ENCODE measurements at regions not wholly inside any gene's neighbourhood (a gene's known extent, or its start where the extent isn't known, plus 50 kb on each side); places are given as distances from the start of the nearest gene placed in this dataset.

GRCh38 chr12:63066136-63066535 is 84.9 kb downstream of the AVPR1A start:
- Mint-ChIP-seq H3K27me3 (no peaks in the 10 kb centered on the region), H3K4me1 (no peaks in the 10 kb centered on the region), H3K36me3 (ENCODE audit: low read depth) (no peaks in the 10 kb centered on the region), H3K9me3 (no peaks in the 10 kb centered on the region), H3K4me3 (no peak overlapping the region), H3K27ac (no peak overlapping the region)
- no peak for DNase-seq
- POLR2A ChIA-PET: no interaction called here
- CTCF ChIA-PET: no interaction called here

- POLR2A ChIA-PET: no interaction called here
- CTCF ChIA-PET: interaction anchor here (0.7 kb wide), 1 partner anchor 598 kb away, joined by 3 read pairs; no protein-coding TSS in a partner anchor
- no peak for DNase-seq
- no peaks in the 10 kb centered on the region for H3K9me3 Mint-ChIP-seq
- H3K36me3 Mint-ChIP-seq (ENCODE audit: low read depth): no peaks in the 10 kb centered on the region
- H3K4me3 Mint-ChIP-seq: no peak overlapping the region
- H3K27ac Mint-ChIP-seq: no peak overlapping the region
- no peaks in the 10 kb centered on the region for H3K4me1 Mint-ChIP-seq
- no peaks in the 10 kb centered on the region for H3K27me3 Mint-ChIP-seq
These were observed 86.9 kb downstream of the AVPR1A start for GRCh38 chr12:63064080-63064479.

- no peak overlapping the region for H3K27ac Mint-ChIP-seq
These were observed 94.4 kb downstream of the AVPR1A start for GRCh38 chr12:63056649-63057048.

GRCh38 chr12:63052696-63053095 is 98.3 kb downstream of the AVPR1A start:
- ChIA-PET POLR2A (no interaction called here), CTCF (no interaction called here)
- Mint-ChIP-seq H3K4me3 (no peak overlapping the region), H3K27me3 (no peaks in the 10 kb centered on the region), H3K9me3 (no peaks in the 10 kb centered on the region), H3K36me3 (ENCODE audit: low read depth) (no peaks in the 10 kb centered on the region), H3K27ac (no peak overlapping the region), H3K4me1 (no peaks in the 10 kb centered on the region)
- no peak for DNase-seq

More at GRCh38 chr12:63056649-63057048, 94.4 kb downstream of the AVPR1A start:
- no peaks in the 10 kb centered on the region for H3K9me3 Mint-ChIP-seq
- no peak for DNase-seq
- H3K4me1 Mint-ChIP-seq: no peaks in the 10 kb centered on the region
- ChIA-PET CTCF (no interaction called here), POLR2A (no interaction called here)
- H3K4me3 Mint-ChIP-seq: no peak overlapping the region
- H3K36me3 Mint-ChIP-seq (ENCODE audit: low read depth): no peaks in the 10 kb centered on the region
- H3K27me3 Mint-ChIP-seq: peaks cover 2% of the 10 kb centered on the region

DNA sequence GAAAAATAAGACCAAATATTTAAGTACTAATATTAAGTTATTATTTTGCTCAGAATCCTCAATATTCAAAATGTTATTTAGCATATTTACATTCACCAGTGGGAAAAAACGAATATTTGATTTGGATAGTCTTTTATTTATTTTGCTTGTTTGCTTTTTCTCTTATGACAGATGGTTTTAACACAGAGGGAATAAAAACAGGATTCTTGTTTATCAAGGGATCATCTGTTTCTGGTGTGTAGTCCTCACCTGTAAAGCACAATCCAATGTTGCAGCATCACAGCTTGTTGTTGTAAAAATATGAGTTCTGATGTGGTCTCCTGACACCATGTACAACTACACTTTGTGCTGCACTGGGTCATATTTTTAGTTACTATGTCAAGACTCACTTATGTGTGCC is 103.9 kb downstream of the AVPR1A start:
- Mint-ChIP-seq H3K27me3 (no peaks in the 10 kb centered on the region), H3K27ac (no peak overlapping the region), H3K4me1 (no peaks in the 10 kb centered on the region), H3K4me3 (no peak overlapping the region), H3K9me3 (no peaks in the 10 kb centered on the region), H3K36me3 (ENCODE audit: low read depth) (no peaks in the 10 kb centered on the region)
- ChIA-PET CTCF (no interaction called here), POLR2A (no interaction called here)
- DNase-seq: no peak

DNA sequence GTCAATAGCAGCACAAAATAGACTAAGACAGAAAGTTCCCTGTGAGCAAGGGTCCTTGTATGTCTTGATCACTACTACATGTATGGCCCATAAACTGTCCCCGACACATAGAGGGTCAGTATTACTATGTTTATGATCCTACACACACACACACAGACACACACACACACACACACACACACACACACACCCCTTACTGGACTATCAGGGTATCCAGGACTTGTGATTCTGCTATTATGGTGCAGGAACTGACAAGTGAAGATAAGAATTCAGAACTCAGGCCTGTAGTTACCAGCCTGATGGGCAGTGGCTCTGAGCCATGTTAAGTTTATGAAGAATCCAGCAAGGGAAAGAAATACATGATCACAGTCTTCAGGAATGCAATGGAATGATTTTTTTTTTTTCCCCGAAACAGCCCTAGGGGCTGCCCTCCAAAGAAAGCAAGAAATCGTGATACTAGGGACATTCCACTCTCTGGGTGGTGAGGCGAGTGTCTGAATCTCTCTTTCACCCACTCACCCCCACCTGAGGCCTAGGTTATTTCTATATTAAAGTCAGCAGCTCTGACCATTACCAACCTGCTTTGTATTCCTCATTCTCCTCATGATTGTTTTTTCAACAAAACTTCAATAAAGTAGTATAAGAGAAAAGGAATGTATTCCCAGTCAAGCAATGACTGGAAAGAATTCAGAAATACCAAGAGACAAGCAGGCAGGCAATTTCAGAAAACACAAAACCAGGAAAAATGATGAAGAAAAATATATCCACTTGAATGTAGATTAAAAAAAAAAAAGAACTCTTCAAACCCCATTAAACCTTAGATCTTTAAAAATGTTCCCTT is 105.8 kb downstream of the AVPR1A start:
- ChIA-PET CTCF (no interaction called here), POLR2A (no interaction called here)
- no peaks in the 10 kb centered on the region for H3K27me3 Mint-ChIP-seq
- no peaks in the 10 kb centered on the region for H3K4me1 Mint-ChIP-seq
- H3K27ac Mint-ChIP-seq: no peak overlapping the region
- H3K4me3 Mint-ChIP-seq: no peak overlapping the region
- no peaks in the 10 kb centered on the region for H3K9me3 Mint-ChIP-seq
- DNase-seq: no peak
- H3K36me3 Mint-ChIP-seq (ENCODE audit: low read depth): no peaks in the 10 kb centered on the region

DNA sequence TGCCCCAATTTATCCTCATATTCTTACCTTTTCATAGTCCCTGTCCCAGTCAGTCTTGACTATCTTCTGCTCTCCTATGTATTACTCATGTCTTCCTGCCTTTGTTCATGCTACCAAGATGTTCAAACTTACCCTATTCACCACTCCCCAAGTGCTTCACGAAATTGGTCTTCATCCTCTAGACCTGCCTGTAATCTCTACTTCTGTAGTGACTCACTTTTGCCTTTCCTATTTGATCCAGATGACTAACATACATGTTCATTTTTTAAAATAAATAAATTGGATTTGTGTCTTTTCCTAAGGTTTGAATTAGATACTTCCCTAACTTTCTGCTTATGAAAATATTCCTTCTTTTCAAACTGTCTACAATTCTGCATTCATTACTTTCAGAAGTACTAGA is 107.7 kb upstream of the PPM1H start:
- no peak overlapping the region for H3K27ac Mint-ChIP-seq
- ChIA-PET POLR2A (no interaction called here), CTCF (no interaction called here)
- no peaks in the 10 kb centered on the region for H3K27me3 Mint-ChIP-seq
- H3K36me3 Mint-ChIP-seq (ENCODE audit: low read depth): no peaks in the 10 kb centered on the region
- no peaks in the 10 kb centered on the region for H3K4me1 Mint-ChIP-seq
- no peak for DNase-seq
- H3K9me3 Mint-ChIP-seq: no peaks in the 10 kb centered on the region
- no peak overlapping the region for H3K4me3 Mint-ChIP-seq

GRCh38 chr12:63041601-63042000 is 106.7 kb upstream of the PPM1H start:
- H3K4me1 Mint-ChIP-seq: no peaks in the 10 kb centered on the region
- H3K36me3 Mint-ChIP-seq (ENCODE audit: low read depth): no peaks in the 10 kb centered on the region
- ChIA-PET CTCF (no interaction called here), POLR2A (no interaction called here)
- no peak overlapping the region for H3K4me3 Mint-ChIP-seq
- no peaks in the 10 kb centered on the region for H3K9me3 Mint-ChIP-seq
- no peak overlapping the region for H3K27ac Mint-ChIP-seq
- no peaks in the 10 kb centered on the region for H3K27me3 Mint-ChIP-seq
- DNase-seq: no peak

DNA sequence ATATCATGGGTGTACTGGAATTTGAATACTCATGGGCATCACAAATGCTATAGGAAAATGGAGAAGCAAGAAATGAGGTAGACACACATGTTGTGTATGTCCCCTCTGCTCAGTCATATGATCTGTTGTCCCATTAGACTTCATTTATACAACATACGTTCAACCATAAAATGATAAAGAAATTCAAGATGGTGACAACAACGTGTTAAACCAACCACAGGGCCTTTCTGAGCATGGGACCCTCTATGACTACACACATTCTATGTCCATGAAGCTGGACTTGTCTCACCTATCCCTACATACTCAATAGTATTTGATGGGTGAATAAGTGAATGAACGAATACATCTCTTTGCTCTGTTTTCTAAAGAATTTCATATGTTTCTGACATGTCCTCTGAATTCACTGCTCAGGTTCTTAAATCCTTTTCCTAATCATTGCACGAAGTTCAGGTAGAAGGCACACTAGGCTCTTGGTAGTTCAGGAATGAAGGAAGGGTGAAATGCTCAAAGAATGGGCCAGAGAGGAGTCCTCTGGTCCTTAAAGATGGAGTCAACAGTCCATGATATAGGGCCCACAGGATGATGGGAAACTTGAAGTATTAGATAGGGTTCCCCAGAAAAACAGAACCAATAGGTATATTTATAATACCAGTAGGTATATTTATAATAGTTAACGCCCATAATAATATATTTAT is 105.7 kb upstream of the PPM1H start:
- H3K27me3 Mint-ChIP-seq: no peaks in the 10 kb centered on the region
- ChIA-PET CTCF (no interaction called here), POLR2A (no interaction called here)
- no peaks in the 10 kb centered on the region for H3K36me3 Mint-ChIP-seq (ENCODE audit: low read depth)
- DNase-seq: no peak
- no peak overlapping the region for H3K27ac Mint-ChIP-seq
- no peaks in the 10 kb centered on the region for H3K9me3 Mint-ChIP-seq
- H3K4me3 Mint-ChIP-seq: no peak overlapping the region
- no peaks in the 10 kb centered on the region for H3K4me1 Mint-ChIP-seq

- Mint-ChIP-seq H3K27ac (no peak overlapping the region), H3K4me3 (no peak overlapping the region), H3K36me3 (ENCODE audit: low read depth) (no peaks in the 10 kb centered on the region), H3K27me3 (no peaks in the 10 kb centered on the region), H3K9me3 (no peaks in the 10 kb centered on the region), H3K4me1 (no peaks in the 10 kb centered on the region)
- no peak for DNase-seq
- ChIA-PET POLR2A (no interaction called here), CTCF (no interaction called here)
These were observed 103.8 kb upstream of the PPM1H start for GRCh38 chr12:63038713-63039100.

- no peak overlapping the region for H3K4me3 Mint-ChIP-seq
- H3K4me1 Mint-ChIP-seq: no peaks in the 10 kb centered on the region
- no peak for DNase-seq
- H3K36me3 Mint-ChIP-seq (ENCODE audit: low read depth): no peaks in the 10 kb centered on the region
- POLR2A ChIA-PET: no interaction called here
- H3K27ac Mint-ChIP-seq: no peak overlapping the region
- no peaks in the 10 kb centered on the region for H3K9me3 Mint-ChIP-seq
- H3K27me3 Mint-ChIP-seq: no peaks in the 10 kb centered on the region
- CTCF ChIA-PET: no interaction called here
These were observed 103.1 kb upstream of the PPM1H start for GRCh38 chr12:63037746-63038712.

- no peak overlapping the region for H3K4me3 Mint-ChIP-seq
- H3K27me3 Mint-ChIP-seq: no peaks in the 10 kb centered on the region
- POLR2A ChIA-PET: no interaction called here
- no peak overlapping the region for H3K27ac Mint-ChIP-seq
- no peak for DNase-seq
- H3K9me3 Mint-ChIP-seq: no peaks in the 10 kb centered on the region
- no peaks in the 10 kb centered on the region for H3K4me1 Mint-ChIP-seq
- no peaks in the 10 kb centered on the region for H3K36me3 Mint-ChIP-seq (ENCODE audit: low read depth)
- CTCF ChIA-PET: no interaction called here
These were observed 102.0 kb upstream of the PPM1H start for GRCh38 chr12:63036974-63037335.

DNA sequence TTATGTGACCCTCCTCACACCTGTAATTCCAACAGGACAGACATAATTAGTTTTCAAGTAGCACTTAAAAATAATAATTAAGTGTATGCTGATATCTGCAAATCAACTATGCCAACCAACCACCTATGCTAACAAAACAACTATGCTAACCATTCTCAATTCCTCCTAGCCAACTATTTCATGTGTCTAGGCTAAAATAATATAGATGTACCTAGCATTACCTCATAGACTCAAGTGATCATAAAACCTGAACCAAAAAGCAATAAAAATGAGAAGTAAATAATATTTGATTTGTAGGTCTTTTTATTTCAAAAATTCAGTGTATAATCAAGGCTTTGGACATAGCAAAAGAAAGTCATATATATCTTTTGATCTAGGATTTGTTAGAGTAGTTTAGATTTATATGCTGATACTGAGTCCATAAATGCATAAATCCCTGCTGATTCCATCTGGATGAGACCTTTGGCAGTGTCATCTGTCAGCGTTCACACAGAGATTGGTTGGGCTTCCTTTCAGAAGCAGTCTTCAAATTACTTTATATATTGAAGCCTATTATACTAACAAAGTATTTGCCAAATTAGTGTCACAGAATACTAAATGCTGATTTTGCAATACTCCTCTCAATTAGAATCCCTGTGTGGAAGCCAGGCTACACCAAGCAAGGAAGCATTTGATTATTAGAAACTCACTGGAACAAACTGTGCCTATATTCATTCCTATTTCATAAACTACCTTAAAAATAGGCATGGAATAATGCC is 101.4 kb upstream of the PPM1H start:
- H3K27me3 Mint-ChIP-seq: no peaks in the 10 kb centered on the region
- no peaks in the 10 kb centered on the region for H3K4me1 Mint-ChIP-seq
- DNase-seq: no peak
- H3K4me3 Mint-ChIP-seq: no peak overlapping the region
- ChIA-PET POLR2A (no interaction called here), CTCF (no interaction called here)
- no peaks in the 10 kb centered on the region for H3K36me3 Mint-ChIP-seq (ENCODE audit: low read depth)
- no peaks in the 10 kb centered on the region for H3K9me3 Mint-ChIP-seq
- no peak overlapping the region for H3K27ac Mint-ChIP-seq

All from activated CD4-positive, alpha-beta memory T cell treated with anti-CD3 and anti-CD28 coated beads, Interleukin-2, amount 10 ng/mL, durations not matched to agents 7 days and 5 days (primary cell).